DOHH2 (cell line): ENCODE measurements at regions not wholly inside any gene's neighbourhood (a gene's known extent, or its start where the extent isn't known, plus 50 kb on each side); places are given as distances from the start of the nearest gene placed in this dataset.

ENCODE experiments used
- H3F3A ChIP-seq: fragments of 200-600 bp; sonication (generic), shearing (Covaris generic); 2 replicates; pipeline ENCODE4 v1.6.0; 2016; ENCODE audit warnings: antibody characterized with exemption, mild to moderate bottlenecking; ENCODE audit not compliant: control insufficient read depth, insufficient read depth
- H3K27ac ChIP-seq: fragments of 200-600 bp; sonication (generic); 2 replicates; pipeline ENCODE4 v1.5.1; 2014; ENCODE audit warnings: low read depth, mild to moderate bottlenecking, low read length, moderate library complexity
- H3K27me3 ChIP-seq: fragments of 200-600 bp; sonication (generic); 2 replicates; pipeline ENCODE4 v1.6.1; 2014; ENCODE audit warnings: mild to moderate bottlenecking, low read length, mixed read lengths; ENCODE audit not compliant: control insufficient read depth
- H3K36me3 ChIP-seq: fragments of 200-600 bp; sonication (generic); 2 replicates; pipeline ENCODE4 v1.6.1; 2014; ENCODE audit warnings: mild to moderate bottlenecking, low read length, moderate library complexity, mixed read lengths; ENCODE audit not compliant: control insufficient read depth
- H3K4me1 ChIP-seq: fragments of 200-600 bp; sonication (generic); 2 replicates; pipeline ENCODE4 v1.6.1; 2014; ENCODE audit warnings: mild to moderate bottlenecking, low read length, mixed read lengths; ENCODE audit not compliant: control insufficient read depth
- H3K4me2 ChIP-seq: fragments of 200-600 bp; sonication (generic); 2 replicates; pipeline ENCODE4 v1.6.0; 2014; ENCODE audit warnings: mild to moderate bottlenecking, low read length, moderate library complexity
- H3K4me3 ChIP-seq: fragments of 200-600 bp; sonication (generic); 2 replicates; pipeline ENCODE4 v1.5.1; 2014; ENCODE audit warnings: mild to moderate bottlenecking, low read length, mixed read lengths
- H3K79me2 ChIP-seq: fragments of 200-600 bp; sonication (generic); 2 replicates; pipeline ENCODE4 v1.6.1; 2014; ENCODE audit warnings: mild to moderate bottlenecking, low read length, mixed read lengths; ENCODE audit not compliant: control insufficient read depth
- H3K9me2 ChIP-seq: fragments of 200-600 bp; sonication (generic); replicated peaks from 2 replicates; pipeline ENCODE4 v1.6.1; 2014; ENCODE audit warnings: mild to moderate bottlenecking, low read length, mixed read lengths; ENCODE audit not compliant: control insufficient read depth
- H3K9me3 ChIP-seq: fragments of 200-600 bp; sonication (generic); 2 replicates; pipeline ENCODE4 v1.6.1; 2014; ENCODE audit warnings: antibody characterized with exemption, low read length, mixed read lengths; ENCODE audit not compliant: control insufficient read depth, insufficient read depth
- H4K20me1 ChIP-seq: fragments of 200-600 bp; sonication (generic); 2 replicates; pipeline ENCODE4 v1.6.0; 2014; ENCODE audit warnings: low read depth, mild to moderate bottlenecking, antibody characterized with exemption, low read length, moderate library complexity; ENCODE audit not compliant: control insufficient read depth, insufficient read depth
- EZH2phosphoT487 ChIP-seq: fragments of 200-600 bp; sonication (generic); IDR thresholded peaks from 2 replicates; pipeline ENCODE4 v1.6.1; 2017; ENCODE audit warnings: borderline replicate concordance, mild to moderate bottlenecking, antibody characterized with exemption, low read length, moderate library complexity, mixed read lengths
- TF ChIP-seq, protein P1 (sequence below): fragments of 200-600 bp; sonication (generic); IDR thresholded peaks from one replicate; pipeline ENCODE4 v1.5.1; 2014; ENCODE audit warnings: antibody characterized with exemption, mild to moderate bottlenecking, low read depth, low read length; ENCODE audit not compliant: poor library complexity, severe bottlenecking

DNA sequence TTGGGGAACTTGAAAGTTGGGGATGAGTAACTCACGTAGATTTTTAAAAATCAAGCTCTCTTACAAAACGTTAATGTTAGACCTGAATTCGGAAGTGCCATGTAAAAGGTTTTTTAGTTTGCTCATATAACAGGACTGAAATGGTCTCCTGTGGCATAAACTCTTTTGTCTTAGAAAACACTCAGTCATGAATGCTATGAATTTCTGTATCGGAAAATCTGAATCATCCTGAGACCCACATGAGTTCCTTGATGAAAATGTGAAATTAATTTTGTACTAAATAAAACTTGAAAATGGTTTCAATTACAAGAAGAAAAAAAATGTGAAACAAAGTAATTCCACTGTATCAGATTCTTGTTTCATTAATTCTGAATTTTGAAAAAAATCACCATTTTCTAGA, 134.8 kb upstream of the BMPER start:
- no peaks in the 10 kb centered on the region for H3K79me2 ChIP-seq
- H4K20me1 ChIP-seq, result no peaks in the 10 kb centered on the region
- no peak overlapping the region for H3K4me2 ChIP-seq
- H3K36me3 ChIP-seq, result no peaks in the 10 kb centered on the region
- TF ChIP-seq, protein P1, sequence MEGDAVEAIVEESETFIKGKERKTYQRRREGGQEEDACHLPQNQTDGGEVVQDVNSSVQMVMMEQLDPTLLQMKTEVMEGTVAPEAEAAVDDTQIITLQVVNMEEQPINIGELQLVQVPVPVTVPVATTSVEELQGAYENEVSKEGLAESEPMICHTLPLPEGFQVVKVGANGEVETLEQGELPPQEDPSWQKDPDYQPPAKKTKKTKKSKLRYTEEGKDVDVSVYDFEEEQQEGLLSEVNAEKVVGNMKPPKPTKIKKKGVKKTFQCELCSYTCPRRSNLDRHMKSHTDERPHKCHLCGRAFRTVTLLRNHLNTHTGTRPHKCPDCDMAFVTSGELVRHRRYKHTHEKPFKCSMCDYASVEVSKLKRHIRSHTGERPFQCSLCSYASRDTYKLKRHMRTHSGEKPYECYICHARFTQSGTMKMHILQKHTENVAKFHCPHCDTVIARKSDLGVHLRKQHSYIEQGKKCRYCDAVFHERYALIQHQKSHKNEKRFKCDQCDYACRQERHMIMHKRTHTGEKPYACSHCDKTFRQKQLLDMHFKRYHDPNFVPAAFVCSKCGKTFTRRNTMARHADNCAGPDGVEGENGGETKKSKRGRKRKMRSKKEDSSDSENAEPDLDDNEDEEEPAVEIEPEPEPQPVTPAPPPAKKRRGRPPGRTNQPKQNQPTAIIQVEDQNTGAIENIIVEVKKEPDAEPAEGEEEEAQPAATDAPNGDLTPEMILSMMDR, result no peak
- no peak for TF ChIP-seq EZH2phosphoT487
- no peak overlapping the region for H3K4me3 ChIP-seq
- no peaks in the 10 kb centered on the region for H3F3A ChIP-seq
- H3K9me3 ChIP-seq, result no peaks in the 10 kb centered on the region
- H3K9me2 ChIP-seq, result no peaks in the 10 kb centered on the region
- H3K27ac ChIP-seq, result no peak overlapping the region
- no peaks in the 10 kb centered on the region for H3K27me3 ChIP-seq
- H3K4me1 ChIP-seq, result peaks cover 11% of the 10 kb centered on the region

DNA sequence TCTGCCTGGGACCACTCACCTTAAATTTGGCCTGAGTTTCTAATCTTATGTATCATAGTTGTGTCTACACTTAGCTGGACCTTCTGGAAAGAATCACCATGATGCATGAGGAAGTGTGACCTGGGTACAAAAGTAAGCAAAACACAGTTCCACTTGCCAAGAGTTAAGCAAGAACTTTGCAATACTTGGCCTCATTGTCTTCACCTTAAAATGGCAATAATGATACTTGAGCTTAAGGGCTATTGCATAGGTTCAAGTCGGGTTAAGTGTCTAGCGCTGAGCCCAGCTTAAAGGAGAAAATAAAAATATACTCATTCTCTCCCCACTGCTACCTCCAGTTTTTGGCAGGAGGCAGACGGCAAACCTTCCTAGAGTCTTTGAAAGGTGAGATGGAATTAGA, 133.9 kb upstream of the BMPER start:
- no peak overlapping the region for H3K4me2 ChIP-seq
- no peak overlapping the region for H3K27ac ChIP-seq
- H3K9me3 ChIP-seq, result no peaks in the 10 kb centered on the region
- H3K79me2 ChIP-seq, result no peaks in the 10 kb centered on the region
- H3K4me3 ChIP-seq, result no peak overlapping the region
- H3F3A ChIP-seq, result no peaks in the 10 kb centered on the region
- no peaks in the 10 kb centered on the region for H3K9me2 ChIP-seq
- H3K36me3 ChIP-seq, result no peaks in the 10 kb centered on the region
- TF ChIP-seq, protein P1, result no peak
- TF ChIP-seq EZH2phosphoT487, result no peak
- H3K27me3 ChIP-seq, result no peaks in the 10 kb centered on the region
- H3K4me1 ChIP-seq, result peaks cover 11% of the 10 kb centered on the region
- no peaks in the 10 kb centered on the region for H4K20me1 ChIP-seq

DNA sequence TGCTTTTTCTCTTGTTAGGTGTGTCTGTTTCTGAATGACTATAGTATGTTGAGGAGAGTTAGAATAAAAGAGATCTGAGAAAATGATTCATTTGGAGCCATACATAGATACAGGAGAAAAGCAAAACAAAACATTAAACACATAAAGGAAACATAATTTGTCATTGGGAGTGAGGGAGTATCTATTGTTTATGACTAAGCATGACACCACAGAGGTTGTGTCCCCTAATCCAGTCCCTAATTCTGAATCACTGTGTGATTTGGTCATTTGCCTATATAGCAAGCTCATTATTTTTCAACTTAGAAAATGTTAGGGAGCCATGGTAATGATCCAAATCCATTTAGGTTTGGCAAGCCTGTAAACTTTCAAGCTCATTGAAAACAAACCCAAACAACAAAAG, 132.3 kb upstream of the BMPER start:
- H3K36me3 ChIP-seq, result no peaks in the 10 kb centered on the region
- TF ChIP-seq, protein P1, result no peak
- TF ChIP-seq EZH2phosphoT487, result no peak
- H3K9me2 ChIP-seq, result no peaks in the 10 kb centered on the region
- H3K9me3 ChIP-seq, result no peaks in the 10 kb centered on the region
- no peaks in the 10 kb centered on the region for H3K79me2 ChIP-seq
- H3K4me2 ChIP-seq, result no peak overlapping the region
- H3K27ac ChIP-seq, result no peak overlapping the region
- no peak overlapping the region for H3K4me3 ChIP-seq
- H4K20me1 ChIP-seq, result no peaks in the 10 kb centered on the region
- H3F3A ChIP-seq, result no peaks in the 10 kb centered on the region
- no peaks in the 10 kb centered on the region for H3K27me3 ChIP-seq
- H3K4me1 ChIP-seq, result peaks cover 11% of the 10 kb centered on the region
